Activated gamma-delta T cell treated with anti-CD3 and anti-CD28 coated beads, Interleukin-2, amount 50 U/mL, for 16 hours (primary cell): ENCODE measurements at regions not wholly inside any gene's neighbourhood (a gene's known extent, or its start where the extent isn't known, plus 50 kb on each side); places are given as distances from the start of the nearest gene placed in this dataset.
"Not testable (repeated sequence)": the region's sequence is repeated elsewhere in the genome, so short reads cannot be mapped to it uniquely, and the experiment has no call there.

Experiments
- DNase-seq: peaks from one replicate; pipeline ENCODE4 v3.0.0-alpha.2; 2020; ENCODE audit warnings: low read depth

DNA sequence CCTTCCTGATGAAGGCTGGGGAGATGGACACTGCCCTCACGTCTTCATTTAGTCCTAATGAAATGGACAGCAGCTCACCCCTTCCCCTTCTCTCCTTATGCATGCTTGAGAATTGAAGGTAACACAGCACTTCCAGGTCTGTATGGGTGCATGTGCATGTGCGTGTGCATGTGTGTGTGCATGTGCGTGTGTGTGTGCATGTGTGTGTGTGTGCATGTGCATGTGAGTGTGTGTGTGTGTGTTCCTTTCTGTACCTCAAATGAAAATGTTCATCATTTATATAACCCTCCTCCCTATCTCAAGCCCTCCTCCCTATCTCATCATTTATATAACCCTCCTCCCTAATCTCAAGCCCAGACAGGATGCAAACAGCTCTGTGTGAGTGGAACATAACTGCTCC is 444.8 kb downstream of the MAT2B start:
- no peak for DNase-seq

DNA sequence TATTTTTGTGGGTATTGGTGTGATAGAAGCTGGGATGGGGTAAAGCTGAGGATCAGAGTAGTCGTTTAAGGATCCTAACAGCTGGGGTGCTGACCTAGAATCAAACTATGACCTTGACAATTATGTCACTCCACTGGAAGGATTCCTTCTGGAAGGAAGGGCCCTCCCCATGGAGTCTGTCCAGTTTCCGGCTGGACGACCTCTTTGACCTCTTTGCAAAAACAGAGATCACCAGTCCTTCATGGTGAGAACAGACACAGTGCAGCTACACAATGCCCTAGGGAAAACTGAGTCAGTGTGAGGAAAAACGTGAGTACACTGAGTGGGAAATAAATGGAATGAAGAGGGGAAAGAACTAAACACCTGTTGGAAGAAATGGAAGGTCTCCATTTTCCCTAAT is 445.6 kb downstream of the MAT2B start:
- no peak for DNase-seq

DNA sequence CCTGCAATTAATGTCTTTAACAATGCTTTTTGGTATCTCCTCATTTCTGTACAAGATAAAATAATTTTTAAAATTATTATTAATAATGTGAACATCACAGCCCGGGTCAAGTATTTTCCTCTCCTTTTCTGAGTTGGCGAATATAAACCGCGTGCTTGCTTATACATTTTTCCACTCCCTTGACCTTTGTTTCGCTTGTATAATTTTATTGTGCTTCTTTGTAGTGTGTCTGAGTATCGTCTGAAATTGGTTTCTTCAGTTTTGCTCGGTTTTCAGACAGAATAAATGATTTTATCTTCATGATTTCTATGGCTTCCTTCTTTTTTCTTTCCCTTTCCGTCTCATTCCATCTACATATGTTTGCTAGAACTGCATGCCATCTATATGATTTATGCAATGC is 448.5 kb downstream of the MAT2B start:
- no peak for DNase-seq

DNA sequence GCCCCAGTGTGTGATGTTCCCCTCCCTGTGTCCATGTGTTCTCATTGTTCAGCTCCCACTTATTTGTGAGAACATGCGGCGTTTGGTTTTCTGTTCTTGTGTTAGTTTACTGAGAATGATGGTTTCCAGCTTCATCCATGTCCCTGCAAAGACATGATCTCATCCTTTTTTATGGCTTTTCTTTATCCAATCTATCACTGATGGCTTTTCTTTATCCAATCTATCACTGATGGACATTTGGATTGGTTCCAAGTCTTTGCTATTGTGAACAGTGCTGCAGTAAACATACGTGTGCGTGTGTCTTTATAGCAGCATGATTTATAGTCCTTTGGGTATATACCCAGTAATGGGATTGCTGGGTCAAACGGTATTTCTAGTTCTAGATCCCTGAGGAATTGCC is 455.8 kb downstream of the MAT2B start:
- not testable (repeated sequence) for DNase-seq

DNA sequence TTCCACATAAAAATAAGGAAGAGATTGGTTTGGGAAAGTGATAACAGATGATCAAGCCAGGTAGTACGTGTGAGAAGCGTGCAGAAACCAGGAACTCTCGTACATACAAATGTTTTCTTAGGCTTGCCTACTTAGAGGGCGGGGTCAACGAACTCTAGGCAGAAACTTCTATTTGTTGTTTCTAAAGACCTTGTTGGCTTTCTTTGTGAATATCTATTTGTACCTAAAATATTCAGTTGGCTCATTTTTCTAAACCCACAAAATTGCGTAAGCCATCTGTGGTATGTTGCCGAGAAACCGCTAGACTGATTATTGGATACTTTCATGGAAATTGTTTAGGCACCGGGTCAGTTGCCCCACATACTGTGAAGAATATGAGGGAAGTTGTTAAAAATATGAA is 458.5 kb downstream of the MAT2B start:
- DNase-seq, result no peak

DNA sequence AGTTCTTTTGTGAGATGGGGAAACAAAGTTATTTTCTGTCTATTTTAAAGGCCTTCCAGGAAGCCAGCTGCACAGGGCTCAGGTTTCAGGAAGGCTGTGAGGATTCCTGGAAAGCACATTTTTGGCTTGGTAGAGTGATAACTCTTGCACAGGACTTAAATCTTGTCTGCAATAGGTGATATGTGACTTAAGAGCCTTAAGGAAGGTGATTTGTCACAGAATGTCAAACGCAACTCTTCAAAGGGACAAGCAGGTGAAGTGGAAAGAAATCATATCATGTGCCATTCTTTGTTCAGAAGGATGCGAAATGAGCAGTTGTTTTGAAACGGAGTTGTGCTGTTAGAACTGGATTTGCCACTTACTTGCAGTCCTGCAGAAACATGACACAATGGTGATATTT is 459.3 kb downstream of the MAT2B start:
- no peak for DNase-seq

DNA sequence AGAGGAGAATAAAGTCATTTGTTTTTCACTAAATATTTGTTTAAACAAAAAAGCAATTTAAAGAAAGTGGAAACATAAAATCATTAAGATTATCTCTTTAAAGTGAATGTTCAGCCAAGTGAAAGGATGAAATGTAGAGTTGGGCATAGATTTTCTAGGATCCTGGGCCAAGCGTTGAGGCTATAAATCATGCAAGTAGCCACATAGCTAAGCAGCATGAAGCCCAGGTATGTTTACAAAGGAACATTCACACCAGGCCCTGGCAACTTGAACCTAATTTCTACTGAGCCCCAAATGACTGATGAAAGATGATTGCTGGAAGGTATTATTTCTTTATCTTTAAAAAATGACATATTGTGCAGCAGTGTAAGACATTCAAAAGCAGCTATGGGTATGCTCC is 461.8 kb downstream of the MAT2B start:
- DNase-seq, result no peak

DNA sequence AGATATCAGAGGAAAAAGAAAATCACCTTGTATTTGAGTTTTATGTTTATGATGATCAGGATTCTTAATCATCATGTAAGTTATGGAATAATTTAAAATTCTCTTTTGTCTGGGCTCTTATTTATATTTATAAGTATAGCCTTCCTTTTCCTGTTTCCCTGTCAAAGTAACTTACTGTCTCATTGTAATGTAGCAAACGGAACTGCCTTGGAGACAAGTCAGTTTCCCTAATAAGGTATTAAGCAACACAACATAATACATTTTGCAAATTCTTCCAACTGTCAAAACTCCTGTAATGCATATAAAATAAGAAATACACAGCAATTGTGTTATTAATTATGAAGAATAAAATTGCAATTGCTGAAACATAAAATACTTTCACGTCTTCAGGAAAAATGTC is 463.2 kb downstream of the MAT2B start:
- no peak for DNase-seq

DNA sequence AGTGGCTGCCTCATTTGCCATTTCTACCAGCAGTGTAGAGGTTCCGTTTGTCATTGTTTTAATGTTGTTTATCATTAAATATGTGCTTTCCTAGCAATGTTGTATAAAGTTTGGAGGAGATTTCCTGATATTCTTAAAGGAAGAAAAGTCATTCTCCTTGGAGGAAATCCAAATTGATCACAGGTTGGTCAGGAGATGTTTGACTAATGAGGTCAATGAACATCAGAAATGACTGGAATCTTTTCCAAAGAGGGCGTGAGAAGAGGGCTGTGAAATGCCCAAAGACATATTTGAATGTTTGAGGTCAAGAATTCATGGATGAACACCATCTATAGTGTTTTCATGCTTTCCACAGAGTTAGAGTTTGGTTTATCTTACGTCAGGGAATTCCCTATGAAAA is 471.3 kb downstream of the MAT2B start:
- no peak for DNase-seq

DNA sequence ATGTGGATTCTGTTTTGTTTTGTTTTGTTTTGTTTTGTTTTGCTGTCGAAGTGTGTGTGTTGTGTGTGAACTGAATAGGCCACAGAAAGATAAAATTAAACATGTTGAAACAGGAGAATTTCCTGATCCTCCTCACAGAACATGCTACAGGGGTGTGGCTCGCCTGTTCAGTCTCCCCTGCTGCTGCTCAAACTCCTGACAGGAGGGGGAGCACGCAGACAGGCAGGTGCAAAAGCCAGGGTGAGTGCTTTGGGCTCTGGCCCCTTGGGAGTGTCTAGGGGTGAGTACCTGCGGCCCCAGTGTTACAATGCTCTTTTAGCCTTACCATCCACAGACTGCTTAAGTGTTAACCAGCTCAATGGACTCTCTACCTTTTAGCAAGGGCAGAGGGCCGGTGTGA is 473.5 kb downstream of the MAT2B start:
- DNase-seq, result no peak

DNA sequence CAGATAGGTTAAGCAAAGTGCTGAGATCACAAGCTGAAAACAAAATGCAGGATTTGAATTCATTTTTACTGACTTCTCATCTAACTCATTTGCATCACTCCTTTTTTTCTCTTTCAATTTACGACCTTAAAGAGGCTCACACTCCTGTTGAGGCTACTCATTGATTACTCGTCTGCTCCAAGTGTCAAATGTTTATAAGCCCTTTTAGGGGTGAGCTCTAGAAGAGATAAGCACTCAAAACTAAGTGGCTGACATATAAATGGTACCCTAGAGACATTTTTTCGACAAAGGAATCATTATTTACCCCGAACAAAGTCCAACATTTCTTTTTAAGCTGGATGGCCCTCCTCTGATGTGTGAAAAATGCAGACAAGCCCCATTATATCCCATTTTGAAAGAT is 483.1 kb downstream of the MAT2B start:
- DNase-seq, result no peak

DNA sequence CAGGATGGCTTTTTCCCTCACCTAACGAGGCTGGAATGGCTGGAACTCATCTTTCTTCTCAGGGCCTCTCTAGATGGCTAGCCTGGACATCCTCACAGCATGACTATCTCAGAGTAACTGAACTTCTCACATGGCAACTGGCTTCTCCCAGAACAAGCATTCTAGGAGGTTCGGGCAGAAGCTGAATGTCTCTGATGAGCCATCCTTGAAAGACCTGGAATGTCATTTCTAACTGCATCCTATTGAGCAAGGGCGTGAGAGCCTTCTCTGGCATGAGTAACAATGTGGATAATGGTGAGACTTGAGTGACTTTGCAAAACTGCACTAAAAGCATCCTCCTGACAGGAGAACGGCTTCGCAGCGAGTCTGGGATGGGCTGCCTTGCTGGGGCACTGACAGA is 487.7 kb downstream of the MAT2B start:
- no peak for DNase-seq

DNA sequence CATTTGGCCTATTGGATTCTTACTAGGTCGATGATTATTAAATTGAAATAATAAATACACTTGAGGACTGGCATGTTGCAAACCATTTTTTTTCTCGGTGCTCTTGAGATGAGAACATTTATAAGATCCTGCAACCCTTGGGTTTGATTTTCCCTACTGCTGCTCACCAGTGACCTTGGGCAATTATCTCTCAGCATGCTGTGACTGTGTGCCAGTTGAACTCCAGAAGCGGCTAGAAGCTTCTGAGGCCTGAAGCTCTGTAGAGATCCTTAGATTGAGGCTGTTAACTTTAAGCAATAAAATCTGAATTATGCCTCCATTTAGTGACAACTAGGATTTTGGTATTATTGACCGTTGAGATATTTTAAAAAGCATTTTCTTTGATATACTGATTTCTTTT is 489.8 kb downstream of the MAT2B start:
- no peak for DNase-seq

DNA sequence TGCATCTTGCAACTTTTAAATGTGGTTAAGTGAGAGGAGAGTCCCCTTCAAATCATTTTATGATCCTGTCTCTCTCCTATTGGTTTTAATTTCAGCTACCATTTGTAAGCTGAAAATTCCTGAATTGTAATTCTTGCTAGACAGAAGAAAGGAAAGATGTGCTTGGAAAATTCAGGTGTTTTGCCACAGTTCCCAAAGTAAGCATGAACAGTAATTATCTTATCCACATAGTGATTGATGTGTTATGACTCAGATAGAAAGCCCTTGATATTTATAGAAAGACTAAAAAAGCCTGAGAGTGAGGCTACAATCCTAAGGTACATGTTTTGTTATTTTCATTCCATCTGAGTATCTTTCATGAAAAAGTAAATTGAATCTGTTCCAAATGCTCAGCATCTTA is 492.5 kb downstream of the MAT2B start:
- no peak for DNase-seq

DNA sequence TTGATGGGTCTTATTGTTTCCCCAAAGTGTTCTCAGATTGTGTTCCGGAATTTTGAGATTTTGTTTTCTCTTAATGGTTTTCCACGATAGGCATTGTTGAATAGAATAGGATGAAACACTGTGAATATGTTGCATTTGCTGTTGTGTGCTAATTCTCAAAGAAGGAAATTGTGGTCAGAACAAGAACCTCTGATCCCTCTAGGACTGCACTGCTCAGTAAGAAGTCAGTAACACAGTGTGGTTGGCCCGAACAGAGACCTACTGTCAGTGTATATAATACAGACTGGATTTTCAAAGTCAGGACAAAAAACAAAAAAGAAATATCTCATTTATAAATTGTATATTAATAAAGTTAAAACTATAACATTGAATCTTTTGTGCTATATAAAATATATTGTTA is 494.8 kb downstream of the MAT2B start:
- DNase-seq, result no peak

DNA sequence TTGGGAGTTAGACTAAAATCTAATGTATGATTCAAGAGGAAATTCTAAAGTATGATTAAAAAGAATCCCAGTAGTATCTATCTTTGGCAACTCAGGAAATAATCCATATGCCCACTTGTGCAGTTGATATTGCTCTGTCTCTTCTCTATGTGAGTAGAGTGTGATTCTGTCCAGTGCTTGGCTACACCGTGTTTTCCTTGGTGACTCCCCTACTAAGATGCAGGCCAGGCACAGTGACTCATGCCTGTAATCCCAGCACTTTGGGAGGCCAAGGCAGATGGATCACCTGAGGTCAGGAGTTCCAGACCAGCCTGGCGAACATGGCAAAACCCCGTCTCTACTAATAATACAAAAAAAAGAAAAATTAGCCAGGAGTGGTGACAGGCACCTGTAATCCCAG is 495.4 kb downstream of the MAT2B start:
- no peak for DNase-seq

DNA sequence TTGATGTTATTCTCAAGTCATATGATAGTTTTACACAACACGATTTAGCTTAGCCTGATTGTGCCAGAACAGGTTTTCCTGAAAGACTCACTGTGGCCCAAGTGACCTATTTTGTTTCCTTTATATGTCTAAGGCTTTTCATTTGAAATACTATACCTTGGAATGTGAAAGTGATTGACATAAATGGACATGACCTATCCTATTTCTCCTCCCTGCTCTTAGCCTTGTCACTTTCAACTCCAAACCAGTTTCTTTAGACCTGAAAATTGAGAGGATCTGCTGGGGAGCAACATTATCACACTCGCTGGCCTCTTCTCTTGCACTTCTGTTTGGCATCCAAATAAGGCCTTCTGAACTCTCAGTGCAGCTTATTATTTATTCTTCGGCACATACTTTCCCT is 496.8 kb downstream of the MAT2B start:
- no peak for DNase-seq

DNA sequence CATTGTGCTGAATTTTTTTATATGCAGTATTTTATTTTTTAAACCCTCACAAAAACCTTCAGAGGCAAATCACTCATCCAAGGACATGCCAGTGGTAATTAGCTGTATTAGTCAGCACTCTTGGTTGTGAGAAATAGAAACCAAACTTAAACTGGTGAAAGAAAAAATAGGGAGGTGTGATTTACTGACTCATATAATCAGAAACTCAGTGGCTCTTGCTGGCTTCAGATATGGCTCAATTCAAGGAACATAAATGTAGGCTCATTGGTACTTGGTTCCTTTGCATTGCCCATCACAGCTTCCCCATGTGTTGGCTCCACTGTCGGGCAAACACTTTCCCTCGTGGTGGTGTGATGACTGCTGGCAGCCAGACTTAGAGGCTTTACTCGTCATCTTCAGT is 497.2 kb downstream of the MAT2B start:
- no peak for DNase-seq

DNA sequence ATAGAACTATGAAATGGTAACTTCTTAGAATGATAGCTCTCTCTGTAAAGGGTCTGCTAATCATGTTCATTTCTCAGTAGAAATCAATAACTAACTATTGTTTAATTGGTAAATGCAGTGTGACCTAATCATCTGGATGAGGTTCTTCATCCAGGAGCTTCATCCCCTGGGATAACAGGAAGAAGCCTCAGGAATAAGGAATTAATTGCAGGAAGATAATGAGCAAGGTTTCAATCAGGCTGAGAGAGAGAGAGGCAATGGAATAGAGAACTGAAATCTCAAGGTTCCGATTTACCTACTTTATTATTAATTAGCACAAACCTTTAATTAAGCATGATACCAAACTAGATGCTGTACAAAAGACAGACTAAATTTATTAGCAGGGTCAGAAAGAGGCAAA is 499.7 kb downstream of the MAT2B start:
- DNase-seq, result no peak

DNA sequence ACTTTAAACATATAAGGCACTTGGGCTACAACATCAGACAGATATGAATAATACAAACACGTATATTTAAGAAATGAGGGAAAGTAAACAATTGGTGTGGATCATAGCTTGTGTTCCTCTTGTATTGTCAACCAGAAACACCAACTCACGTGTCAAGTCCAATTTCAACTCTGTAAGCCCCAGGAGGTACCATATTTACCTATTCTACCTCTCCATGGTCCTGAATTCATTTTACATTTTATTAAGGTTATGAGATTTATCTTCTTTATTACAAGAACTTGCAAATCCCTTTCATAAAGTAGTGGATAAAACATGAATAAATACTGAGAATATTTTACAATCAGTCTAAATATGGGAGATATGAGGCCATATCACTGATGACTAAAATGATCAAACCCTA is 501.6 kb downstream of the MAT2B start:
- DNase-seq, result no peak

DNA sequence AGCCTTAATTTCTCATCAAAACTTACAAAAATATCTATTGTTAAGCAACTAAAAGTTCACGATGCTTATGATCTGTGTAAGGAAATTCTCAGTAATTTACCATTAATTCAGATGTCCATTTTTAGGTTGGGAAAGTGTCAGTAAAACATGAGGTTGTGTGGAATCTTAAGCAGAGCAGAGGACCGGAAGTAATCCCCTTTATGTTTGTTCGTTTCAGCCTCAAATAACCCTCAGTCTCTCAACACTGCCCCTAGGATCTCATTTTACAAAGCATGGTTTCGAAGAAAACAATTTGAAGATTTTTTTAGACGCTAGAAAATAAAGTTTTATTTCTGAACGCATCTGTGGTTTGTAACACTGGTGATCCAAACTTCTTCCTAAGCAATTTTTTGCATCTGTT is 504.2 kb downstream of the MAT2B start:
- no peak for DNase-seq

DNA sequence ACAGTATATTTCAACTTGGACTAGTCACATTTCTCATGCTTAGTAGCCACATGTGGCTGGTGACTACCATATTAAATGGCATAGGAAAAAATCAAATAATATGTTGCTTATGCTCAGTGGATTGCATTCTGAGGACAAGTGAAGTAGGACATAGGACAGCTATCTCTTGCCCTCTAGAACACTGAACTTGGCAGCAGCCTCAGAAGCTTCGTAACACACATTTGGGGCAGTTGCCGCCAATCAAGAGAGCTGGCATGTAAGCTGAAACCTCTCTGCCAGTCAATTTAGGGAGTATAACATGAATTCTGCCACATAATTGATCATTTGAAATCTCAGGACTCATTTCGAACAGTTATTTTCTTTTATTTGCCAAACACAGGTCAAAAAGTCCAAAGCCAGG is 505.5 kb downstream of the MAT2B start:
- no peak for DNase-seq

DNA sequence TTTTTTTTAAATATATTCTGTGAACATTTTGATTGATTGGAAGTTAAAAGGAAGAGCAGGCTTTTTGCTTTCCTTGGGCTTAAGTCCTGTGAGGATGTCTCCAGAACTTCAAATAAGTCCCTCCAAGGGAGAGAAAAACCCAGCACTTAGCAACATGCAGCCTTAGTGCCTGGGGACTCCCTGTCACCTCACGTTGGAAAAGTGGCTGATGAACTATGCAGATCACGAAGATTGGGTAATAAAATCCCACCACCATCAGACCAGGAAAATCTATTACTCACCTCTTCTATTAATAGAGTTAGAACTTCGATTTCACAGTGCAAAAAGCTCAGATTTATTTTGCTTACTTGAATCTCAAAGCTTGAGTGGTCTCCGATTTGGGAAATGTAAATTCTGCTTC is 507.0 kb downstream of the MAT2B start:
- DNase-seq, result no peak

DNA sequence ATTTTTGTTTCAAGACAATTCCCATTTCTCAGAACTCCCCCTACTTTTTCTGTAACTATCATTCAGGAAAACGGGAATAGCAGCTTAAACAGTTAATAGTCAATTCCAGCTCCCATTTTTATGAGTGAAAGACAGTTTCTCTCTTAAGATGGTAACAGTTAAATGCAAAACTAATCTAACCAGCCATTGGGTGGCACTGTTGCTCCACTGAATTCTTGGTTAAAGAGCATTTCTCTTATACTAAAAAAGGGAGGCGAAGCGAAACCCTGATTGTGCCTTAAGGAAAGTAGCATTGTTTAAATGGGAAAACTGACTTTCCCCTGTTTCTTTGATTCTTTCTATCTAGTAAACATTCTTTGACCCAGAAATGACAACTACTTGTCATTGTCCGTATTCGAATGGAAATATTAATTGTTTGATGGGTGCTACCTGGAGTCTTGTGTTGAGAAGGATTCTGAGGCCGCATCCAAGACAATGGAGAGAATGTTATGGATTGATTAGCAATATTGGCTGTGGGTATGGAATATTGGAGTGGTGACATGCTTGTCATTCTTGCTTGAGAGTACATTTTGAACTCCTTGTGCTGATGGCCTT is 507.8 kb downstream of the MAT2B start:
- DNase-seq, result no peak

DNA sequence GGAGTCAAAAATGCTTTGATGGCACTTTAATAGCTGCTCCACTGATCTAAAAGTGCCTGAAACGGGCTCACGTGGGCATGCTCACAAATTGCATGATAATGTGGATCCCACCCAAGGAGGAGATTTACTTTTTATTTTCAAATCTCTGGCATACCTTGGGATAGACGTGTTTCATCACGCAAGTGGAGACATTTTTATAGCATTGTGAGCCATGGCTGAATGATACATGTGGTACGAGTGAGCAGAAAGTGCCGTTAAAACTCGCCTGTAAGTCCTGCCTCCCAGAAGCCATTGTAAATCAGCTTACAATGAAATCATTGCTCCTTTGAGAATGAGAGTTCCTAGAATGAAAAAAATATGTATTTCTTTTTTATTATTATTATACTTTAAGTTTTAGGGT is 514.7 kb downstream of the MAT2B start:
- DNase-seq, result no peak
